Skeletal muscle tissue (tissue), 3 donors: ENCODE measurements at regions not wholly inside any gene's neighbourhood (a gene's known extent, or its start where the extent isn't known, plus 50 kb on each side); places are given as distances from the start of the nearest gene placed in this dataset.
"Not testable (repeated sequence)": the region's sequence is repeated elsewhere in the genome, so short reads cannot be mapped to it uniquely, and the experiment has no call there.

Experiments used
- H3K27ac ChIP-seq: one replicate; pipeline ENCODE4 v1.7.0; 2013; ENCODE audit warnings: mild to moderate bottlenecking, low read depth, low read length, inconsistent platforms
- H3K27me3 ChIP-seq, 3 donors: one replicate each; pipeline ENCODE4 v1.7.0; 2013; ENCODE audit warnings: low read length in 3 of 3; ENCODE audit not compliant: control insufficient read depth in 3 of 3, insufficient read depth in 3 of 3
- H3K36me3 ChIP-seq, 3 donors: one replicate each; pipeline ENCODE4 v1.7.0; 2013; ENCODE audit warnings: low read length in 3 of 3; ENCODE audit not compliant: control insufficient read depth in 3 of 3, insufficient read depth in 3 of 3
- H3K4me1 ChIP-seq, 3 donors: one replicate each; pipeline ENCODE4 v1.7.0; 2013; ENCODE audit warnings: low read length in 3 of 3, mild to moderate bottlenecking in 3 of 3; ENCODE audit not compliant: control insufficient read depth in 3 of 3, insufficient read depth in 3 of 3
- H3K4me3 ChIP-seq, 3 donors: one replicate each; pipeline ENCODE4 v1.7.0; 2013; ENCODE audit warnings: low read length in 3 of 3
- H3K9ac ChIP-seq, 3 donors: one replicate each; pipeline ENCODE4 v1.7.0; 2013; ENCODE audit warnings: low read length in 3 of 3, mild to moderate bottlenecking in 3 of 3, moderate library complexity in 2 of 3, low read depth in 1 of 3
- H3K9me3 ChIP-seq, 3 donors: one replicate each; pipeline ENCODE4 v1.7.0; 2013; ENCODE audit warnings: low read length in 3 of 3; ENCODE audit not compliant: control insufficient read depth in 3 of 3
- donor health status: Osteomylitis.

DNA sequence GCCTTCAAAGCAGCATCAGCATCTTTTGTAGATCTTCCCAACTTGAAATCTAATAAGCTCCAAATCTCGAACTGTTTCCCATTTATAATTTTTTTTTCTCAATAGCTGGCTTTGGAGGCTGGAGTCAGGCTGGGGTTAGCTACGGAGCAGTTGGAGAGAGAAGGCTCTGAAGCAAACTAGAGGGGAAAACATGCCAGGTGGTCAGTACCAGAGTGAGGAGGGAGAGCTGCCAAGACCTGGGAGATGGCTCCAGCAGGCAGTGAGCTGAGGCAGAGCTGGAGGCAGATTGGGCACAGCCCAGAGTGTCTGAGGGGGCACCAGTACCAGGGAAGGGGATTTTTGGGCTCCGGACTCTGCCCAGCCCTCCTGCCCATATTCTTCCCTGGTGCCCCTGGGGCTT, 311.2 kb downstream of the RPLP1 start:
- Histone ChIP-seq H3K4me3 (no peak overlapping the region), H3K27me3 (peaks cover 0 to 2% (median 0%) of the 10 kb centered on the region in 3 donors), H3K9ac (no peak overlapping the region), H3K27ac (no peak overlapping the region), H3K4me1 (peaks cover 0 to 6% (median 0%) of the 10 kb centered on the region in 3 donors), H3K9me3 (peaks cover 0 to 2% (median 0%) of the 10 kb centered on the region in 3 donors), H3K36me3 (no peaks in the 10 kb centered on the region)

- Histone ChIP-seq H3K27me3 (peaks cover 0 to 2% (median 0%) of the 10 kb centered on the region in 3 donors), H3K27ac (no peak overlapping the region), H3K9me3 (peaks cover 0 to 2% (median 0%) of the 10 kb centered on the region in 3 donors), H3K36me3 (no peaks in the 10 kb centered on the region), H3K9ac (no peak overlapping the region), H3K4me3 (no peak overlapping the region), H3K4me1 (peaks cover 0 to 2% (median 0%) of the 10 kb centered on the region in 3 donors)
Observed at GRCh38 chr15:69766156-69766555, 313.5 kb downstream of the RPLP1 start.

- H3K27ac ChIP-seq, result no peak overlapping the region
Observed at GRCh38 chr15:69767191-69767590, 314.6 kb downstream of the RPLP1 start.

DNA sequence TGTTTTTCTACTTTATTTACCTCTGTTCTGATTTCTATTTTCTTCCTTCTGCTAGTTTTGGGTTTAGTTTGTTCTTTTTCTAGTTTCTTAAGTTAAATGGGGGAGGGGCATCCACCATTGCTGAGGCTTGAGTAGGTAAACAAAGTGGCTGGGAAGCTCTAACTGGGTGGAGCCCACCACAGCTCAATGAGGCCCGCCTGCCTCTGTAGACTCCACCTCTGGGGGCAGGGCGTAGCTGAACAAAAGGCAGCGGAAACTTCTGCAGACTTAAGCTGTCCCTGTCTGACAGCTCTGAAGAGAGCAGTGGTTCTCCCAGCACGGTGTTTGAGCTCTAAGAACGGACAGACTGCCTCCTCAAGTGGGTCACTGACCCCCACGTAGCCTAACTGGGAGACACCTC, 316.7 kb downstream of the RPLP1 start:
- H3K27ac ChIP-seq, H3K9me3 ChIP-seq, H3K4me3 ChIP-seq, H3K27me3 ChIP-seq, H3K36me3 ChIP-seq, H3K9ac ChIP-seq, H3K4me1 ChIP-seq: not testable (repeated sequence)

More at GRCh38 chr15:69767191-69767590, 314.6 kb downstream of the RPLP1 start:
- Histone ChIP-seq H3K9me3 (peaks cover 0 to 2% (median 0%) of the 10 kb centered on the region in 3 donors), H3K9ac (no peak overlapping the region), H3K4me1 (no peaks in the 10 kb centered on the region), H3K27me3 (peaks cover 0 to 2% (median 0%) of the 10 kb centered on the region in 3 donors), H3K36me3 (no peaks in the 10 kb centered on the region), H3K4me3 (no peak overlapping the region)

DNA sequence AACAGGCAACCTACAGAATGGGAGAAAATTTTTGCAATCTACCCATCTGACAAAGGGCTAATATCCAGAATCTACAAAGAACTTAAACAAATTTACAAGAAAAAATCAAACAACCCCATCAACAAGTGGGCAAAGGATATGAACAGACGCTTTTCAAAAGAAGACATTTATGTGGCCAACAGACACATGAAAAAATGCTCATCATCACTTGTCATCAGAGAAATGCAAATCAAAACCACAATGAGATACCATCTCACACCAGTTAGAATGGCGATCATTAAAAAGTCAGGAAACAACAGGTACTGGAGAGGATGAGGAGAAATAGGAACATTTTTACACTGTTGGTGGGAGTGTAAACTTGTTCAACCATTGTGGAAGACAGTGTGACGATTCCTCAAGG, 321.6 kb downstream of the RPLP1 start:
- not testable (repeated sequence) for H3K27me3 ChIP-seq, H3K4me1 ChIP-seq, H3K9me3 ChIP-seq, H3K9ac ChIP-seq, H3K36me3 ChIP-seq, H3K27ac ChIP-seq, H3K4me3 ChIP-seq

DNA sequence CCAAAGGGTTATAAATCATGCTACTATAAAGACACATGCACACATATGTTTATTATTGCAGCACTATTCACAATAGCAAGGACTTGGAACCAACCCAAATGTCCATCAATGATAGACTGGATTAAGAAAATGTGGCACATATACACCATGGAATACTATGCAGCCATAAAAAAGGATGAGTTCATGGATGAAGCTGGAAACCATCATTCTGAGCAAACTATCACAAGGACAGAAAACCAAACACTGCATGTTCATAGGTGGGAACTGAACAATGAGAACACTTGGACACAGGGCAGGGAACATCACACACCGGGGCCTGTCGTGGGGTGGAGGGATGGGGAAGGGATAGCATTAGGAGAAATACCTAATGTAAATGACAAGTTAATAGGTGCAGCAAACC, 322.1 kb downstream of the RPLP1 start:
- not testable (repeated sequence) for H3K27me3 ChIP-seq, H3K9me3 ChIP-seq, H3K27ac ChIP-seq, H3K4me3 ChIP-seq, H3K4me1 ChIP-seq, H3K36me3 ChIP-seq, H3K9ac ChIP-seq

DNA sequence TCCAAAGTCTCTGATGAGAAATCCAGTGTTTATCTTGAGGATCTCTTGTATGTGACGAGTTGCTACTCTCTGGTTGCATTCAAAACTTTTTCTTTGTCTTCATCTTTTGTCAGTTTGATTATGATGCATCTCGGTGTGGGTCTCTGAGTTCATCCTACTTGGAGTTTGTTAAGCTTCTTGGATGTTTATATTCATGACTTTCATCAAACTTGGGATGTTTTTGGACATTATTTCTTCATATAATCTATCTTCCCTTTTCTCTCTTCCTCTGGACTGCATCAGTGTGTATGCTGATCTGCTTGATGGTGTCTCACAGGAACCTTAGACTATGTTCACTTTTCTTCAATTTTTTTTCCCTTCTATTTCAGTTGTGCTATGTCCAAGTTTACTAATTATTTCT, 320.4 kb downstream of the TLE3 start:
- Histone ChIP-seq H3K4me3 (no peak overlapping the region), H3K27ac (no peak overlapping the region), H3K27me3 (peaks cover 0 to 4% (median 0%) of the 10 kb centered on the region in 3 donors), H3K9me3 (no peaks in the 10 kb centered on the region), H3K4me1 (no peaks in the 10 kb centered on the region), H3K36me3 (no peaks in the 10 kb centered on the region), H3K9ac (no peak overlapping the region)

GRCh38 chr15:69780374-69780773, 317.3 kb downstream of the TLE3 start:
- Histone ChIP-seq H3K27ac (no peak overlapping the region), H3K4me1 (peaks cover 0 to 5% (median 0%) of the 10 kb centered on the region in 3 donors), H3K36me3 (no peaks in the 10 kb centered on the region), H3K4me3 (no peak overlapping the region), H3K27me3 (peaks cover 0 to 4% (median 3%) of the 10 kb centered on the region in 3 donors), H3K9ac (no peak overlapping the region), H3K9me3 (no peaks in the 10 kb centered on the region)

- Histone ChIP-seq H3K4me3 (no peak overlapping the region), H3K27me3 (peaks cover under 1 to 4% (median 3%) of the 10 kb centered on the region in 3 donors), H3K4me1 (peaks cover 0 to 5% (median 0%) of the 10 kb centered on the region in 3 donors), H3K9me3 (no peaks in the 10 kb centered on the region), H3K36me3 (no peaks in the 10 kb centered on the region), H3K9ac (no peak overlapping the region), H3K27ac (no peak overlapping the region)
Observed at GRCh38 chr15:69780981-69781380, 316.7 kb downstream of the TLE3 start.

GRCh38 chr15:69781411-69782125, 316.1 kb downstream of the TLE3 start:
- Histone ChIP-seq H3K9ac (no peak overlapping the region), H3K4me1 (peaks cover 0 to 5% (median 0%) of the 10 kb centered on the region in 3 donors), H3K9me3 (no peaks in the 10 kb centered on the region), H3K27me3 (peaks cover 3 to 4% (median 3%) of the 10 kb centered on the region in 3 donors), H3K4me3 (no peak overlapping the region), H3K36me3 (no peaks in the 10 kb centered on the region), H3K27ac (no peak overlapping the region)
